Stomach (tissue), 8 donors: ENCODE measurements at regions not wholly inside any gene's neighbourhood (a gene's known extent, or its start where the extent isn't known, plus 50 kb on each side); places are given as distances from the start of the nearest gene placed in this dataset.

Experiments
- DNase-seq, 2 donors: peaks; one replicate each; pipeline versions ENCODE4 v3.0.0 to v3.0.0-alpha.2; 2013 to 2019
- H3K27ac ChIP-seq, 5 donors: fragments of 200-600 bp in 4 of 5; sonication (generic) in 4 of 5; one replicate each; pipeline ENCODE4 v1.5.1; 2013 to 2019; ENCODE audit warnings: mild to moderate bottlenecking in 1 of 5, moderate library complexity in 1 of 5
- H3K27me3 ChIP-seq, 3 donors: fragments of 200-600 bp; sonication (generic); one replicate each; pipeline ENCODE4 v1.5.1; 2017 to 2019; ENCODE audit warnings: mixed run types in 1 of 3
- H3K36me3 ChIP-seq, 4 donors: fragments of 200-600 bp; sonication (generic); 1 replicate in 3 of 4; 2 replicates in 1 of 4; pipeline ENCODE4 v1.5.1; 2016 to 2019
- H3K4me1 ChIP-seq, 4 donors: fragments of 200-600 bp; sonication (generic); one replicate each; pipeline ENCODE4 v1.5.1; 2016 to 2019
- H3K4me3 ChIP-seq, 4 donors: fragments of 200-600 bp; sonication (generic) in 3 of 4; one replicate each; pipeline ENCODE4 v1.5.1; 2016 to 2019; ENCODE audit warnings: mild to moderate bottlenecking in 1 of 4
- H3K9me3 ChIP-seq, 4 donors: fragments of 200-600 bp; sonication (generic); one replicate each; pipeline ENCODE4 v1.5.1; 2016 to 2019
- CTCF ChIP-seq, 7 experiments: fragments of 450-650 bp in 4 of 7; fragments of 200-600 bp in 3 of 7; sonication (generic) in 3 of 7; IDR thresholded peaks; one replicate each; pipeline ENCODE4 v1.5.1; 2016 to 2019; ENCODE audit warnings: antibody characterized with exemption in 7 of 7, control low read depth in 2 of 7, mild to moderate bottlenecking in 1 of 7
- EP300 ChIP-seq: sonication (generic); formaldehyde crosslinking; IDR thresholded peaks from one replicate; pipeline ENCODE4 v1.6.1; 2017; ENCODE audit warnings: antibody characterized with exemption
- POLR2A ChIP-seq, 4 donors: fragments of 450-650 bp; IDR thresholded peaks; one replicate each; pipeline ENCODE4 v1.6.1; 2016; ENCODE audit warnings: antibody characterized with exemption in 4 of 4, control low read depth in 2 of 4, mild to moderate bottlenecking in 1 of 4, moderate library complexity in 1 of 4
- POLR2AphosphoS5 ChIP-seq, 3 donors: sonication (generic); formaldehyde crosslinking; IDR thresholded peaks; one replicate each; pipeline ENCODE4 v1.6.1; 2016; ENCODE audit warnings: antibody characterized with exemption in 3 of 3
- WGBS, 5 donors: extraction: QIAGEN DNeasy Blood & Tissue Kit in 3 of 5; methylation state at CpG; one replicate each; pipeline versions ENCODE4 v1.1.5 to v1.1.7; 2013 to 2018; 5-methylcytosine and 5-hydroxymethylcytosine counted together
- intact Hi-C: fragments of 100-400 bp; cut with DNase I; formaldehyde crosslinking; loops from one replicate; pipeline ENCODE4 v1.15.1; 2023; ENCODE audit warnings: low total_unique reads
- donor health status: healthy with polysubstance abuse.
- donor health status: Bipolar disorder and iron deficiency.
- donor health status: healthy.

DNA sequence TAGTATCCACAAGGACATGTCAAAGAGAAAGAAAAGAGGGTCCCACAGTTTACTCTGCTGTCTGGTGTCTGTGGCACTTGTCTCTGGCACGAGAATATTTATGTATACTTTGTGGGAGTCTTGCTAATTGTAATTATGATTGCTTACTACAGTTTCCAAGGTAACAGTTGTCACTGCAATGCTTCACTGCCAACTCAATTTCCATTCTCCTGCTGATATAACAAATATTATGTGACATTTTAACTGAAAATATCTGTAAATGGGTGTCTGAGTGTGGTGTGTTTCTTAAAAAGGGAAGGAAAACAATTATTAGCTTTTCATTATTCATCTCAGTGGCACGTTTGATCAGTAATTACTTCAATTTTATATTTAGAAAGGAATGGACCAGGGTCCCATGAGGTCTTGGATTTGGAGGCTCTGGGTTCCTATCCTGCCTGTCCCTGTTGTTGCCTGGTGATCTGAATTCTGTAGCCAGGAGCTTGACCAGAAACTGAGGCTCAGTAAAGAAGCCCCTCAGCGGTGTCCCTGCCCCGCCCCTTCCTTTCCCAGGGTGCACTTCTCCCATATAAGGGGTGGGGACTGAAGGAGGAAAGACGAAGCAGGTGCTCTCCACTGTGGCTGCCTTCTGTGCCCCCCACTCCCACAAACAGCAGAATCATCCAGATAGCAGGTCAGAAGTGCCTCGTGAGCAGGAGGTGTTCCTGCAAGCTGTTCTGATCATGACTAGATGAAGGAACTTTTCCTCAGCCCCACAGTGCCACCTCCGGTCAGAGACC, 137.3 kb upstream of the KIF2A start:
- H3K9me3 ChIP-seq = no peaks in the 10 kb centered on the region
- intact Hi-C loops = no loop called here
- no peak overlapping the region for H3K27ac ChIP-seq
- no peak overlapping the region for H3K4me3 ChIP-seq
- H3K4me1 ChIP-seq = no peaks in the 10 kb centered on the region
- 64 to 73% (median 68%) methylated on average over 7 of the region's 7 CpGs for WGBS, 5 donors
- DNase-seq = no peak
- peaks cover 0 to 5% (median 0%) of the 10 kb centered on the region in 3 donors for H3K27me3 ChIP-seq
- TF ChIP-seq POLR2AphosphoS5 (IDR thresholded peaks at IDR 0.05) = no peak
- no peak for TF ChIP-seq EP300
- no peak for TF ChIP-seq CTCF (IDR thresholded peaks at IDR 0.05)
- TF ChIP-seq POLR2A (IDR thresholded peaks at IDR 0.05) = no peak
- no peaks in the 10 kb centered on the region for H3K36me3 ChIP-seq

DNA sequence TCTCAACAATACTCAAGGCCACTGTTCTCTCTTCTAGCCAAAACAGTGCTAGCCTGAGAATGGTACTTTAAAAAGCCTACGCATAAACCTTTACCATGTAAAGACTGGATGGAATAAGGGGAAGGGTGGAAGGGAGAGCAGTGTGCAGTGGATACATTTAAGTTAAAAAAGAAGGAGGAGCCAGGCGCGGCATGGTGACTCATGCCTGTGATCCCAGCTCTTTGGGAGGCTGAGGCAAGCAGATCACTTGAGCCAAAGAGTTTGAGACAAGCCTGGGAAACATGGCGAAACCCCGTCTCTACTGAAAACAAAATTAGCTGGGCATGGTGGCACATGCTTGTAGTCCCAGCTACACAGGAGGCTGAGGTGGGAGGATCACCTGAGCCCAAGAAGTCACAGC, 127.7 kb upstream of the KIF2A start:
- Histone ChIP-seq H3K4me1 (no peaks in the 10 kb centered on the region), H3K27ac (no peak overlapping the region), H3K4me3 (no peak overlapping the region), H3K9me3 (no peaks in the 10 kb centered on the region), H3K36me3 (no peaks in the 10 kb centered on the region), H3K27me3 (no peaks in the 10 kb centered on the region)
- WGBS, 5 donors = 74 to 87% (median 84%) methylated on average over 5 of the region's 5 CpGs
- no peak for DNase-seq
- TF ChIP-seq EP300 = no peak
- TF ChIP-seq POLR2AphosphoS5 (IDR thresholded peaks at IDR 0.05) = no peak
- no peak for TF ChIP-seq POLR2A (IDR thresholded peaks at IDR 0.05)
- no peak for TF ChIP-seq CTCF (IDR thresholded peaks at IDR 0.05)
- intact Hi-C loops = no loop called here

DNA sequence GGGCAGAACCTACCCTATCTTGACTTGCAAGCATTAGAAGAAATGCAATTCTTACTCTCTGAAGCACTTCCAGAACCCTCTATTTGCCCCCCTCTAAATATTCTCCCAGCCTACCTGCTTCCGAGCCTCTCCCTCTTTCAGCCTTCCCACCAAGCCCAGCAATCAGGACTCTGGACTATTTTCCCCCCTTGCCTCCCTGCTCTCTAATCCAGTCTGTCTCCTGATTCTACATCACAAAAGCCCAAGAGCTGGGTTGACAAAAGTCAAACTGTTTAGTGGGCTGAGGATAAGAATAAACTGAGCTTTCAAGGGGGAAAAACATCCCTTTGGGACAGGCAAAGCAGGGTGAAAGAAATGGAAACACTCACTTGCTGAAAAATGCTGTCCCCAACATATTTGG, 123.2 kb upstream of the KIF2A start:
- 64 to 88% (median 75%) methylated on average over 1 of the region's 1 CpG for WGBS, 5 donors
- H3K4me1 ChIP-seq = no peaks in the 10 kb centered on the region
- no peaks in the 10 kb centered on the region for H3K36me3 ChIP-seq
- DNase-seq = no peak
- TF ChIP-seq POLR2A (IDR thresholded peaks at IDR 0.05) (no peak), EP300 (no peak), POLR2AphosphoS5 (IDR thresholded peaks at IDR 0.05) (no peak), CTCF (IDR thresholded peaks at IDR 0.05) (no peak)
- H3K9me3 ChIP-seq = no peaks in the 10 kb centered on the region
- H3K27me3 ChIP-seq = no peaks in the 10 kb centered on the region
- H3K4me3 ChIP-seq = no peak overlapping the region
- intact Hi-C loops = no loop called here
- H3K27ac ChIP-seq = no peak overlapping the region

DNA sequence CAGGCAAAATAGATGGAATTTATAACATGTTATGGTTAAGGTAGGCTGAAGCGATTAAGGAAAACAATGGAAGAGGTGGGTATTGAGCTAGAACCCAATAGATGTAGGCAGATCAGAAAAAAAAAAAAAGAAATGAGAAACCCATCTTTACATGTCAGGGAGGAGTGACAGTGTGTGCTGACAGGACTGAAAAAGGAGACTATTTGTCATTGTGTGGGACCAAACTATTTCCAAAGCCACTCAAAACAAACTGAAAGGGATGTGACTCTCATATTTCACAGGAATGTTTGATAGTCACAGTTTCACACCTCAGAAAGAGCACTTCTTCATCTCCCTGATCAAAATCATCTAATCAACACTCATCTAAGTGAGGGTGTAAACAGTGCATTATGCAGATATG, 122.3 kb upstream of the KIF2A start:
- Histone ChIP-seq H3K9me3 (no peaks in the 10 kb centered on the region), H3K4me3 (no peak overlapping the region), H3K4me1 (no peaks in the 10 kb centered on the region), H3K27me3 (no peaks in the 10 kb centered on the region), H3K27ac (no peak overlapping the region), H3K36me3 (no peaks in the 10 kb centered on the region)
- intact Hi-C loops = no loop called here
- WGBS, 5 donors = 91 to 100% (median 96%) methylated on average over 1 of the region's 1 CpG
- DNase-seq = no peak
- TF ChIP-seq POLR2A (IDR thresholded peaks at IDR 0.05) = no peak
- no peak for TF ChIP-seq CTCF (IDR thresholded peaks at IDR 0.05)
- no peak for TF ChIP-seq POLR2AphosphoS5 (IDR thresholded peaks at IDR 0.05)
- no peak for TF ChIP-seq EP300
